RPMI8226 (cell line): ENCODE measurements at regions not wholly inside any gene's neighbourhood (a gene's known extent, or its start where the extent isn't known, plus 50 kb on each side); places are given as distances from the start of the nearest gene placed in this dataset.
A peak's percentile ranks its signal among the peaks of the same experiment; 100 is the strongest.

Experiments
- DNase-seq: peaks from one replicate; pipeline ENCODE4 v3.0.0-alpha.2; 2015

DNA sequence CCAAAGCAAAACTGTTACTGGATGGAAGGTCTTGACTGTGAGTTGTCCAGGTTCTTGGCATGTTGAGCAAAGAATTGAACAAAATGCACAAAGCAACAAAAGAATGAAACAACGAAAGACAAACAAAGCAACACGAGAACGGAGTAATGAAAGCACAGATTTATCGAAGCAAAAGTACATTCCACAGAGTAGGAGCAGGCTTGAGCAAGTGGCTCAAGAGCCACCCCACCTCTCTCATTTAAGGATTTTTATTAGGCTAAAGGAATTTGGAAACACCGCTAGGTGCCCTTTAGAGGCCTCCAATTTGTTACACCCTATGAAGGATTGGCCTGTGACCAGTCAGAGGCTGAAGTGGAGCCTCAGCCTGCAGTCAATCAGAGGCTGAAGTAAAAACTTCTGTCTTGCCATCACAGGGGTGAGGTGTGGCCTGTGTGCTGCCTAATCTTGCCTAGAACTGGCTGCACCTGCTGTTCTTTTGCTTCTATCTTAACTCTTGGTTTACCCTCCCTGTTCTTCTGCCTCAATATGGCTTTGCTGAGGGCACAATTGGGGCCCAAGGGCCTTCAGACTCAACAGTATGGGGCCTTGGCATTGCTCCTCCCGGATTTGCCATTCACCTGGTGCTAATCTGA lies 59.4 kb upstream of the FTH1 start:
- no peak for DNase-seq

DNA sequence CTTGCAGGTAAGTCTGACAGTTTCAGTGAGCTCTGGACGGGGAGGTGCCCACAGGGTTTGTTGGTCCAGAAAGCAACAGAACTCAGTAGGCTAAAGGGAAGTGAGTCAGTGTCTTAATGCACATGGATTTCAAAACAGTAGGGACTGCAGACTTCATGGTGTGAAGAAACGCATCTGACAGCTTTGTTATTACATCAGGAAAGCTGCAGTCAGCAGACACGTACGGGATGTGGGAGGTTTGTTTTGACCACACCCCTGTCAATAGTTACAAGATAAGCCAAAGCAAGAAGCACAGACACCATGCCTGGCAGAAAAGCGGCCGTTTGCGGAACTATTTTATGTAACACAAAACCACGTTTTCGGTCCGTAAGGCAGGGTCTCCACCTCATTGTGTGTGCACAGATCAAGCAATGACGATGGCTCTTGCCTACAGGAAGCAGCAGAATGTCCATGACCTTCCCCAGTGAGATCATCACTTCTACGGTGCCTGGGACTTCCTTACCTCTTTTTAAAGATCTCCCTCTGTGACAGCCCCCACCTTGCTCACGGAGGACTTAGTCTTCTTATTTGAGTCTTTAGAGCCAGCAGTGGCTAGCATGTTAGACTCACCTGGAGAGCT lies 58.2 kb upstream of the FTH1 start:
- peak; percentile 20 for DNase-seq

- DNase-seq = no peak
Observed at GRCh38 chr11:62024936-62025486, 57.6 kb upstream of the FTH1 start.

DNA sequence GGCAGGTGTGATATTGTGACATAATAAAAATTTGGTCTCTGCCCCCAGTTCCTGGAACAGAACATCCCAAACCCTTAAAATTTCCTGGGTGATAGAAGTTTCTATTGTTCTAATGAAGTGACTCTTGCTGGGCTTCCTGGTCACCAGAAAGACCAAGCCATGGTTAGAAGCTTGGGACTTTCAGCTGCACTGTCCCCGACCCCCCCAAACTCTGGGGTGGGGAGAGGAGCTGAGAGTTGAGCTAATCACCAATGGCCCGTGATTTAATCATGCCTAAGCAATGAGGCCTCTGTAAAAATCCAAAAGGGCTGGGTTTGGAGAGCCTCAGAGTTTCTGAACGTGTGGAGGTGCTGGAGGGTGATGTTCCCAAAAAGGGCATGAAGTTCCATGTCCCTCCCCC lies 54.8 kb upstream of the FTH1 start:
- DNase-seq = no peak

DNA sequence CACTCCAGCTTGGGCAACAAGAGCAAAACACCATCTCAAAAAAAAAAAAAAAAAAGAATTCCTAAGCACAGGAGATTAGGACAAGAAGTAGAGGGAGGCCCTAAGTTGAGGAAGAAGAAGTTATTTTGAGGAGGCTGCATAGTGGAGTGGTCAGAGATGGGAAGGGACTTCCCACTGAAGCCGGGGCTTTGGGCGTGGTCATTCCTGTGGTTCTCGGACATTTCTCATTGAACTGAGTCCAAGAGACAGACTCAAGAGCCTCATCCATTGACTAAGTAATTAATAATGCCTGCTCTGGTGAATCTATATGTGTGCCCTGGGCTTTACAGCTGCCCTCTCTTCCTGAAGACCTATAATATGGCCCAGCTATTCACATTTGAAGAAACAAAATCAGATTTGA lies 53.2 kb upstream of the FTH1 start:
- DNase-seq = no peak

DNA sequence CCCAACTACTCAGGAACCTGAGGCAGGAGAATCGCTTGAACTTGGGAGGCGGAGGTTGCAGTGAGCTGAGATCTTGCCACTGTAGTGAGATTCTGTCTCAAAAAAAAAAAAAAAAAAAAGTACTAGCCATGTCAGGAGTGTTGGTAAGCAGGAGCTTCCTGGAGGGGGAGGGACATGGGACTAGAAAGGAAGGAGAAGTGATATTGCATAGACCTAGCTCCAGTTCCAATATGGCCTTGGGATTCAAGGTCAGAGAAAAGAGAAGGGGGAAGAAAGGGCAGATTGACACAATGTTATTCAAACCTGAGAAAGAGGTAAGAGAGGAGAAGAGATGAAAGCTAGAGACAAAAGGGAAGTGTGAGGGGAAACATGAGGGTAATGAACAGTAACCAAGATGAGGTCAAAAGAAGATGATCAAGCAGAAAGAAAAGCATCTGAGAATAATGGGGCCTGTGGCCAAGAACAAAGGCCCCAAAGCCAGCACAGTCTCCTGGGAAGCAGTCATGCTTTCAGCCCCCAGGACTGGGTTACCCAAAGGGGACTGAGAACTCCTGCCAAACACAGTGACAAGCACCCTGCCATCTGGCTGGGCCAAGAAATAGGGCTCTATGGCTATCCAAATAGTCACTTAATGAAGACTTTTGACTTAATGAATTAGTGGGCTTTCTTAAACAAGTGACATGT lies 51.7 kb upstream of the FTH1 start:
- DNase-seq = no peak

DNA sequence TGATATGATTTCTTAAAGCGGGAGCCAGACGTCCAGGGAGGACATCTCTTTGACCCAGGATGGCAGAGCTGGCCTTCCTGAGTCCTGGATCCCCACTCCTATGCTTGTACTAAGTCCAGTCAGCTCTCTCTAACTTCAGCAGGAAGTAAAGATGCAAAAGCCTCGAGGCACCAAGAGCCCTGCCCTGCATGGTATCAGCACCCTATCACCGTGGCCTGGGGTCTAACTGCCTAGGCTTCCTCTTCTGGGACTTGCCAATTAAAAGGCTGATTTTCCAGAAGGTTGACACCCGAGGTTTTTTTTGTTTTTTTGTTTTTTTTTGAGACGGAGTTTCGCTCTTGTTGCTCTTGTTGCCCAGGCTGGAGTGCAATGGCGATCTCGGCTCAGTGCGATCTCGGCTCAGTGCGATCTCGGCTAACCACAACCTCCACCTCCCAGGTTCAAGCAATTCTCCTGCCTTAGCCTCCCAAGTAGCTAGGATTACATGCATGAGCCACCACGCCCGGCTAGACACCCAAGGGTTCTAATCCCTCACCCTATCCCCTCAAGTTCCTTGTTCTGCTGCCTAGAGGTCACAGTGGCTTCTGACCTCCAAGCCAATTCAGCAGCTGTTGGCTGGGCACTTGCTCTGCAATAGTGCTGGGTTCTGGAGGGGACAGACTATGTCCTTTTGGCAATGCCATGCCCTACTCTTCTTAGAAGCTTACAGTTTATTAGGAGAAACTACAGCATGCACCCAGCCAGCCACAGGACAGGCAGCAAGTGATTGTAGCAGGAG lies 50.6 kb upstream of the FTH1 start:
- no peak for DNase-seq
